GM12878 (cell line): ENCODE measurements at regions not wholly inside any gene's neighbourhood (a gene's known extent, or its start where the extent isn't known, plus 50 kb on each side); places are given as distances from the start of the nearest gene placed in this dataset.

ENCODE experiments used
- ATAC-seq: fragments of 200-7000 bp; cut with Tn5 transposase; 3 replicates; pipeline ENCODE4 v1.9.1; 2020; ENCODE audit warnings: mild to moderate bottlenecking, moderate library complexity
- BruUV-seq: library from RNA; stranded (reverse); fragments of 400-500 nt; replicated peaks from 2 replicates; lab custom pipeline; 2021; lab: Mats Ljungman, UMichigan
- CTCF ChIA-PET: fragments of 300-600 bp; sonication (Branson Sonifier 250); formaldehyde crosslinking; extraction: SDS; loops from one replicate; lab custom pipeline; 2021; ENCODE audit warnings: inconsistent platforms; lab: Yijun Ruan, JAX
- POLR2A ChIA-PET: fragments of 350-600 bp; formaldehyde crosslinking; extraction: SDS; loops from one replicate; lab custom pipeline; 2021; ENCODE audit warnings: inconsistent platforms; lab: Charles Lee
- RAD21 ChIA-PET: fragments of 300-600 bp; sonication (Branson Sonifier 250); formaldehyde crosslinking; loops from one replicate; lab custom pipeline; 2023; ENCODE audit warnings: antibody characterized with exemption; ENCODE audit not compliant: unreplicated experiment; lab: Charles Lee
- SMC1A ChIA-PET: fragments of 300-600 bp; sonication (Branson Sonifier 250); formaldehyde crosslinking; loops from one replicate; lab custom pipeline; 2023; ENCODE audit not compliant: unreplicated experiment, uncharacterized antibody; lab: Charles Lee
- DNase-seq: peaks from one replicate; pipeline ENCODE4 v3.0.0-alpha.2; 2011; ENCODE audit warnings: low read depth, low spot score
- FAIRE-seq: peaks from 3 replicates; lab custom pipeline; 2011; peaks lifted over from hg19 to GRCh38; lab: Jason Lieb, UNC
- H2AFZ ChIP-seq: 2 replicates; pipeline ENCODE4 v1.6.0; 2011; ENCODE audit warnings: low read depth, low read length, control low read depth; ENCODE audit not compliant: control insufficient read depth
- H3K27ac ChIP-seq: 2 replicates; pipeline ENCODE4 v1.5.1; 2011; ENCODE audit warnings: control low read depth; ENCODE audit not compliant: control insufficient read depth, insufficient read depth
- H3K27me3 ChIP-seq, 2 experiments: replicated peaks in 1 of 2; 2 replicates each; pipeline versions ENCODE4 v1.6.0 to v1.6.1; 2011; ENCODE audit warnings: low read length in 1 of 2; ENCODE audit not compliant: control insufficient read depth in 2 of 2, insufficient read depth in 2 of 2
- H3K36me3 ChIP-seq, 2 experiments: 2 replicates each; pipeline ENCODE4 v1.5.1; 2011; ENCODE audit warnings: low read length in 1 of 2; ENCODE audit not compliant: control insufficient read depth in 2 of 2, insufficient read depth in 2 of 2
- H3K4me1 ChIP-seq: 2 replicates; pipeline ENCODE4 v1.6.1; 2011; ENCODE audit warnings: mild to moderate bottlenecking, low read length, moderate library complexity, mixed read lengths; ENCODE audit not compliant: control insufficient read depth, insufficient read depth
- H3K4me2 ChIP-seq: 2 replicates; pipeline ENCODE4 v1.6.0; 2011; ENCODE audit warnings: control low read depth; ENCODE audit not compliant: control insufficient read depth, insufficient read depth
- H3K4me3 ChIP-seq: fragments of 200-600 bp; sonication (generic); 2 replicates; pipeline ENCODE4 v1.5.1; 2016
- H3K79me2 ChIP-seq: 2 replicates; pipeline ENCODE4 v1.6.0; 2011; ENCODE audit warnings: low read length; ENCODE audit not compliant: control insufficient read depth, insufficient read depth
- H3K9ac ChIP-seq: 2 replicates; pipeline ENCODE4 v1.8.0; 2011; ENCODE audit warnings: low read length, control low read depth, mixed read lengths; ENCODE audit not compliant: control insufficient read depth, insufficient read depth
- H3K9me3 ChIP-seq: replicated peaks from 3 replicates; pipeline ENCODE4 v1.5.1; 2011; ENCODE audit warnings: mild to moderate bottlenecking, low read length; ENCODE audit not compliant: control insufficient read depth, insufficient read depth
- H4K20me1 ChIP-seq: 2 replicates; pipeline ENCODE4 v1.6.0; 2011; ENCODE audit not compliant: control insufficient read depth, insufficient read depth
- BRCA1 ChIP-seq: IDR thresholded peaks from 2 replicates; pipeline ENCODE4 v1.6.1; 2011; ENCODE audit warnings: low read depth, low read length, improper control_type of control experiment
- CHD2 ChIP-seq: IDR thresholded peaks from 2 replicates; pipeline ENCODE4 v1.6.1; 2011; ENCODE audit warnings: low read depth, low read length, improper control_type of control experiment, borderline replicate concordance
- EZH2 ChIP-seq: IDR thresholded peaks from 2 replicates; pipeline ENCODE4 v1.6.1; 2012; ENCODE audit warnings: low read depth, mild to moderate bottlenecking, control low read depth, inconsistent platforms, low read length, borderline replicate concordance; ENCODE audit not compliant: control insufficient read depth
- JUNB ChIP-seq: IDR thresholded peaks from 2 replicates; pipeline ENCODE4 v1.6.1; 2016; ENCODE audit warnings: antibody characterized with exemption, mild to moderate bottlenecking
- MTA2 ChIP-seq: fragments of 450-650 bp; IDR thresholded peaks from 2 replicates; pipeline ENCODE4 v1.6.1; 2016; ENCODE audit warnings: low read depth, mild to moderate bottlenecking, moderate library complexity
- NR2C1 ChIP-seq: fragments of 450-650 bp; IDR thresholded peaks from 2 replicates; pipeline ENCODE4 v1.6.1; 2017; ENCODE audit warnings: antibody characterized with exemption, mild to moderate bottlenecking, moderate library complexity
- PBX3 ChIP-seq: IDR thresholded peaks from 2 replicates; pipeline ENCODE4 v1.6.1; 2011; ENCODE audit warnings: mild to moderate bottlenecking, low read depth, low read length, moderate library complexity; ENCODE audit not compliant: insufficient replicate concordance
- PRDM15 ChIP-seq: fragments of 450-650 bp; formaldehyde crosslinking; IDR thresholded peaks from 2 replicates; pipeline ENCODE4 v1.4.0; 2020; ENCODE audit warnings: mild to moderate bottlenecking, moderate library complexity
- SREBF2 ChIP-seq: IDR thresholded peaks from 2 replicates; pipeline ENCODE4 v1.6.1; 2012; ENCODE audit warnings: mild to moderate bottlenecking, low read length
- SUZ12 ChIP-seq: fragments of 200-600 bp; sonication (generic); IDR thresholded peaks from one replicate; pipeline ENCODE4 v1.6.1; 2018; ENCODE audit warnings: antibody characterized with exemption, mild to moderate bottlenecking; ENCODE audit not compliant: unreplicated experiment
- WGBS: methylation state at CpG from one replicate; pipeline ENCODE4 v1.1.6; 2016; ENCODE audit warnings: low lambda C conversion rate; ENCODE audit not compliant: insufficient replicate concordance, insufficient coverage; ENCODE audit errors: missing lambda C conversion rate; 5-methylcytosine and 5-hydroxymethylcytosine counted together
- in situ Hi-C: fragments of 300-500 bp; cut with MboI; formaldehyde crosslinking; loops from 9 replicates; pipeline ENCODE4 v1.14.3; 2018; ENCODE audit warnings: mixed read lengths
- intact Hi-C: fragments of 100-400 bp; cut with micrococcal nuclease; formaldehyde crosslinking; loops from one replicate; pipeline ENCODE4 v1.14.2; 2022; ENCODE audit not compliant: unreplicated experiment

- in situ Hi-C loops = no loop called here
- CTCF ChIA-PET = no interaction called here
- Histone ChIP-seq H3K4me2 (no peak overlapping the region), H3K27me3 (no peaks in the 10 kb centered on the region), H3K4me1 (no peaks in the 10 kb centered on the region), H4K20me1 (no peaks in the 10 kb centered on the region), H3K9me3 (no peaks in the 10 kb centered on the region), H2AFZ (no peak overlapping the region), H3K9ac (no peak overlapping the region), H3K27ac (no peak overlapping the region), H3K36me3 (no peaks in the 10 kb centered on the region)
- intact Hi-C loops = no loop called here
- no peak for DNase-seq
- SMC1A ChIA-PET = no interaction called here
- no peak for ATAC-seq
- POLR2A ChIA-PET = no interaction called here
- no peak for FAIRE-seq
- RAD21 ChIA-PET = no interaction called here
- no TSS peak for BruUV-seq
- no peak for TF ChIP-seq MTA2
- TF ChIP-seq SUZ12 = no peak
- TF ChIP-seq, all 136 proteins: peak for 0
- Histone ChIP-seq H3K79me2 (no peaks in the 10 kb centered on the region), H3K4me3 (no peak overlapping the region)
Observed at GRCh38 chr4:34157547-34157946, 2086.8 kb downstream of the ARAP2 start.

- no peak overlapping the region for H3K4me2 ChIP-seq
- no peaks in the 10 kb centered on the region for H3K9me3 ChIP-seq
- no peak overlapping the region for H3K27ac ChIP-seq
- no peak overlapping the region for H2AFZ ChIP-seq
- H4K20me1 ChIP-seq = no peaks in the 10 kb centered on the region
- WGBS = 47% methylated on average over 1 of the region's 1 CpG
- ChIA-PET POLR2A (no interaction called here), CTCF (no interaction called here), SMC1A (interaction anchor here (1.2 kb wide), 1 partner anchor 12 kb away, joined by 4 read pairs; no protein-coding TSS in a partner anchor), RAD21 (no interaction called here)
- no peak for FAIRE-seq
- intact Hi-C loops (no loop called here), in situ Hi-C loops (no loop called here)
- no peak for ATAC-seq
- BruUV-seq = no TSS peak
- DNase-seq = no peak
- H3K4me1 ChIP-seq = no peaks in the 10 kb centered on the region
- TF ChIP-seq PBX3 = no peak
- no peak for TF ChIP-seq EZH2
- no peak for TF ChIP-seq SREBF2
- TF ChIP-seq BRCA1 = no peak
- TF ChIP-seq CHD2 = no peak
- TF ChIP-seq JUNB = no peak
- no peak for TF ChIP-seq NR2C1
- TF ChIP-seq PRDM15 (CRISPR knock-in tag) = no peak
- no peaks in the 10 kb centered on the region for H3K36me3 ChIP-seq
- no peaks in the 10 kb centered on the region for H3K27me3 ChIP-seq
- no peak overlapping the region for H3K9ac ChIP-seq
- no peak overlapping the region for H3K4me3 ChIP-seq
- H3K79me2 ChIP-seq = no peaks in the 10 kb centered on the region
Observed at GRCh38 chr4:34158878-34159277, 2085.4 kb downstream of the ARAP2 start.
